NCI-H526 treated with DMSO at 0.1 percent for 48 hours (cell line): ENCODE measurements at regions not wholly inside any gene's neighbourhood (a gene's known extent, or its start where the extent isn't known, plus 50 kb on each side); places are given as distances from the start of the nearest gene placed in this dataset.
"Not testable (repeated sequence)": the region's sequence is repeated elsewhere in the genome, so short reads cannot be mapped to it uniquely, and the experiment has no call there.

Experiments used
- DNase-seq: peaks from one replicate; lab custom pipeline; 2025; lab: John Stamatoyannopoulos, UW

GRCh38 chr12:89154743-89155499 lies 197.4 kb downstream of the DUSP6 start:
- DNase-seq, result no peak

- DNase-seq, result no peak
Measured at GRCh38 chr12:89153341-89153740, 199.0 kb downstream of the DUSP6 start.

- no peak for DNase-seq
Measured at GRCh38 chr12:89151536-89151935, 200.8 kb downstream of the DUSP6 start.

GRCh38 chr12:89150789-89151188 lies 201.5 kb downstream of the DUSP6 start:
- DNase-seq, result not testable (repeated sequence)

GRCh38 chr12:89140602-89141238 lies 211.6 kb downstream of the DUSP6 start:
- DNase-seq, result no peak

- DNase-seq, result no peak
Measured at GRCh38 chr12:89140141-89140540, 212.2 kb downstream of the DUSP6 start.

GRCh38 chr12:89139390-89139789 lies 212.9 kb downstream of the DUSP6 start:
- DNase-seq, result no peak

- DNase-seq, result no peak
Measured at GRCh38 chr12:89138048-89138852, 214.1 kb downstream of the DUSP6 start.

GRCh38 chr12:89135976-89136634 lies 216.2 kb downstream of the DUSP6 start:
- no peak for DNase-seq

- no peak for DNase-seq
Measured at GRCh38 chr12:89134213-89134770, 218.0 kb downstream of the DUSP6 start.

GRCh38 chr12:89129167-89129870 lies 223.0 kb downstream of the DUSP6 start:
- no peak for DNase-seq

- DNase-seq, result no peak
Measured at GRCh38 chr12:89126712-89127111, 225.6 kb downstream of the DUSP6 start.

GRCh38 chr12:89122852-89123251 lies 229.4 kb downstream of the DUSP6 start:
- DNase-seq, result no peak

- no peak for DNase-seq
Measured at GRCh38 chr12:89117448-89118034, 234.8 kb downstream of the DUSP6 start.

- DNase-seq, result no peak
Measured at GRCh38 chr12:89111964-89112363, 240.3 kb downstream of the DUSP6 start.

- no peak for DNase-seq
Measured at GRCh38 chr12:89108265-89108664, 244.0 kb downstream of the DUSP6 start.

GRCh38 chr12:89106950-89107349 lies 245.4 kb downstream of the DUSP6 start:
- no peak for DNase-seq

- DNase-seq, result no peak
Measured at GRCh38 chr12:89105243-89105642, 247.1 kb downstream of the DUSP6 start.

- no peak for DNase-seq
Measured at GRCh38 chr12:89103831-89104230, 248.5 kb downstream of the DUSP6 start.

GRCh38 chr12:89101440-89101839 lies 250.9 kb downstream of the DUSP6 start:
- no peak for DNase-seq
